Adrenal gland (tissue), 5 donors: ENCODE measurements at regions not wholly inside any gene's neighbourhood (a gene's known extent, or its start where the extent isn't known, plus 50 kb on each side); places are given as distances from the start of the nearest gene placed in this dataset.

Experiments used
- POLR2A ChIP-seq, 2 donors: fragments of 450-650 bp; IDR thresholded peaks; one replicate each; pipeline ENCODE4 v1.6.1; 2017; ENCODE audit warnings: antibody characterized with exemption in 2 of 2, mild to moderate bottlenecking in 2 of 2, moderate library complexity in 1 of 2
- TF ChIP-seq, protein P1 (sequence below), 6 experiments: fragments of 450-650 bp in 4 of 6; fragments of 200-600 bp in 2 of 6; sonication (generic) in 1 of 6; IDR thresholded peaks; 1 replicate in 5 of 6; 2 replicates in 1 of 6; pipeline versions ENCODE4 v1.5.1 to v1.8.0; 2016 to 2021; ENCODE audit warnings: antibody characterized with exemption in 6 of 6, mild to moderate bottlenecking in 2 of 6, moderate library complexity in 1 of 6
- donor health status: DM: no; HTN: no; CAD: no.

- TF ChIP-seq, protein P1, sequence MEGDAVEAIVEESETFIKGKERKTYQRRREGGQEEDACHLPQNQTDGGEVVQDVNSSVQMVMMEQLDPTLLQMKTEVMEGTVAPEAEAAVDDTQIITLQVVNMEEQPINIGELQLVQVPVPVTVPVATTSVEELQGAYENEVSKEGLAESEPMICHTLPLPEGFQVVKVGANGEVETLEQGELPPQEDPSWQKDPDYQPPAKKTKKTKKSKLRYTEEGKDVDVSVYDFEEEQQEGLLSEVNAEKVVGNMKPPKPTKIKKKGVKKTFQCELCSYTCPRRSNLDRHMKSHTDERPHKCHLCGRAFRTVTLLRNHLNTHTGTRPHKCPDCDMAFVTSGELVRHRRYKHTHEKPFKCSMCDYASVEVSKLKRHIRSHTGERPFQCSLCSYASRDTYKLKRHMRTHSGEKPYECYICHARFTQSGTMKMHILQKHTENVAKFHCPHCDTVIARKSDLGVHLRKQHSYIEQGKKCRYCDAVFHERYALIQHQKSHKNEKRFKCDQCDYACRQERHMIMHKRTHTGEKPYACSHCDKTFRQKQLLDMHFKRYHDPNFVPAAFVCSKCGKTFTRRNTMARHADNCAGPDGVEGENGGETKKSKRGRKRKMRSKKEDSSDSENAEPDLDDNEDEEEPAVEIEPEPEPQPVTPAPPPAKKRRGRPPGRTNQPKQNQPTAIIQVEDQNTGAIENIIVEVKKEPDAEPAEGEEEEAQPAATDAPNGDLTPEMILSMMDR (IDR thresholded peaks at IDR 0.05), result no peak
- TF ChIP-seq POLR2A (IDR thresholded peaks at IDR 0.05), result no peak
Measured at GRCh38 chr9:107173422-107174180, 109.5 kb upstream of the RAD23B start.
